HepG2 (cell line): ENCODE measurements at regions not wholly inside any gene's neighbourhood (a gene's known extent, or its start where the extent isn't known, plus 50 kb on each side); places are given as distances from the start of the nearest gene placed in this dataset.

ENCODE experiments used
- ERF ChIP-seq: IDR thresholded peaks from 2 replicates; pipeline ENCODE4 v1.6.1; 2018; ENCODE audit warnings: missing biosample characterization, missing genetic modification reagents
- HMG20B ChIP-seq: conservative IDR thresholded peaks from 2 replicates; pipeline ENCODE4 v1.6.1; 2016; ENCODE audit warnings: missing genetic modification reagents, missing compliant biosample characterization
- ZNF251 ChIP-seq: sonication (generic); formaldehyde crosslinking; IDR thresholded peaks from 2 replicates; pipeline ENCODE4 v1.9.0; 2021; ENCODE audit warnings: mild to moderate bottlenecking, missing genetic modification reagents
- ZNF550 ChIP-seq: sonication (generic); formaldehyde crosslinking; IDR thresholded peaks from 2 replicates; pipeline ENCODE4 v1.4.0; 2020; ENCODE audit warnings: mild to moderate bottlenecking, missing genetic modification reagents, borderline replicate concordance
- TF ChIP-seq, protein P1 (sequence below): sonication (generic); formaldehyde crosslinking; IDR thresholded peaks from 2 replicates; pipeline ENCODE4 v1.5.0; 2020; ENCODE audit warnings: mild to moderate bottlenecking, missing genetic modification reagents, moderate library complexity
- TF ChIP-seq, protein P2 (sequence below): sonication (generic); formaldehyde crosslinking; IDR thresholded peaks from 2 replicates; pipeline ENCODE4 v1.4.0; 2020; ENCODE audit warnings: missing genetic modification reagents
- TF ChIP-seq, protein P3 (sequence below): sonication (generic); formaldehyde crosslinking; IDR thresholded peaks from 2 replicates; pipeline ENCODE4 v1.4.0; 2020; ENCODE audit warnings: mild to moderate bottlenecking, missing genetic modification reagents

DNA sequence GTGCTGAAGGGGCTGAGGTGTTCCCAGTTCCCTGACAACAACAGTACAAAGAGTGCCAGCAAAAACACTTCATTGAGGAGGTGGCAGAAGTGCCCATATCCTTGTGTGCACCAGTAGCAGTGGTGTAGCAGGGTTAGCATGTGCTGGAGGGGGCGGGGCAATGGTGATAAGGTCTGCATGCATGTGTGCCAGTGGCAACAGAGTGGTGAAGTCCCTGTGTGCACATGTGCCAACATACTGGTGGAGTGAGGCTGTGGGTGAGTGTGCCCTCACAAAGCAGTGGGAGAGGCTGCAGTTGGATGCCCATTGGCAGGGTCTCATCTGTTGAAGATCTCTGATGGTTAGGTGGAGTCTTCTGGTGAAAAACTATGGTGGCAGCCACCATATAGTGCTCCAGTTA lies 994.6 kb downstream of the PCDH19 start:
- TF ChIP-seq, protein P1, sequence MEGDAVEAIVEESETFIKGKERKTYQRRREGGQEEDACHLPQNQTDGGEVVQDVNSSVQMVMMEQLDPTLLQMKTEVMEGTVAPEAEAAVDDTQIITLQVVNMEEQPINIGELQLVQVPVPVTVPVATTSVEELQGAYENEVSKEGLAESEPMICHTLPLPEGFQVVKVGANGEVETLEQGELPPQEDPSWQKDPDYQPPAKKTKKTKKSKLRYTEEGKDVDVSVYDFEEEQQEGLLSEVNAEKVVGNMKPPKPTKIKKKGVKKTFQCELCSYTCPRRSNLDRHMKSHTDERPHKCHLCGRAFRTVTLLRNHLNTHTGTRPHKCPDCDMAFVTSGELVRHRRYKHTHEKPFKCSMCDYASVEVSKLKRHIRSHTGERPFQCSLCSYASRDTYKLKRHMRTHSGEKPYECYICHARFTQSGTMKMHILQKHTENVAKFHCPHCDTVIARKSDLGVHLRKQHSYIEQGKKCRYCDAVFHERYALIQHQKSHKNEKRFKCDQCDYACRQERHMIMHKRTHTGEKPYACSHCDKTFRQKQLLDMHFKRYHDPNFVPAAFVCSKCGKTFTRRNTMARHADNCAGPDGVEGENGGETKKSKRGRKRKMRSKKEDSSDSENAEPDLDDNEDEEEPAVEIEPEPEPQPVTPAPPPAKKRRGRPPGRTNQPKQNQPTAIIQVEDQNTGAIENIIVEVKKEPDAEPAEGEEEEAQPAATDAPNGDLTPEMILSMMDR (CRISPR knock-in tag): no peak
- TF ChIP-seq, protein P2, sequence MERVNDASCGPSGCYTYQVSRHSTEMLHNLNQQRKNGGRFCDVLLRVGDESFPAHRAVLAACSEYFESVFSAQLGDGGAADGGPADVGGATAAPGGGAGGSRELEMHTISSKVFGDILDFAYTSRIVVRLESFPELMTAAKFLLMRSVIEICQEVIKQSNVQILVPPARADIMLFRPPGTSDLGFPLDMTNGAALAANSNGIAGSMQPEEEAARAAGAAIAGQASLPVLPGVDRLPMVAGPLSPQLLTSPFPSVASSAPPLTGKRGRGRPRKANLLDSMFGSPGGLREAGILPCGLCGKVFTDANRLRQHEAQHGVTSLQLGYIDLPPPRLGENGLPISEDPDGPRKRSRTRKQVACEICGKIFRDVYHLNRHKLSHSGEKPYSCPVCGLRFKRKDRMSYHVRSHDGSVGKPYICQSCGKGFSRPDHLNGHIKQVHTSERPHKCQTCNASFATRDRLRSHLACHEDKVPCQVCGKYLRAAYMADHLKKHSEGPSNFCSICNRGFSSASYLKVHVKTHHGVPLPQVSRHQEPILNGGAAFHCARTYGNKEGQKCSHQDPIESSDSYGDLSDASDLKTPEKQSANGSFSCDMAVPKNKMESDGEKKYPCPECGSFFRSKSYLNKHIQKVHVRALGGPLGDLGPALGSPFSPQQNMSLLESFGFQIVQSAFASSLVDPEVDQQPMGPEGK (CRISPR knock-in tag): no peak
- no peak for TF ChIP-seq HMG20B (CRISPR knock-in tag)
- TF ChIP-seq ERF (CRISPR knock-in tag): no peak
- TF ChIP-seq, protein P3, sequence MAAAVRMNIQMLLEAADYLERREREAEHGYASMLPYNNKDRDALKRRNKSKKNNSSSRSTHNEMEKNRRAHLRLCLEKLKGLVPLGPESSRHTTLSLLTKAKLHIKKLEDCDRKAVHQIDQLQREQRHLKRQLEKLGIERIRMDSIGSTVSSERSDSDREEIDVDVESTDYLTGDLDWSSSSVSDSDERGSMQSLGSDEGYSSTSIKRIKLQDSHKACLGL (CRISPR knock-in tag): no peak
- TF ChIP-seq ZNF550: no peak
- TF ChIP-seq ZNF251 (CRISPR knock-in tag): no peak
